IPS DF 6.9 (cell line): ENCODE measurements at regions not wholly inside any gene's neighbourhood (a gene's known extent, or its start where the extent isn't known, plus 50 kb on each side); places are given as distances from the start of the nearest gene placed in this dataset.

Experiments
- DNase-seq: peaks from one replicate; pipeline ENCODE4 v3.0.0-alpha.2; 2013; ENCODE audit warnings: low read depth, low spot score
- H3K27ac ChIP-seq: one replicate; pipeline ENCODE4 v1.5.1; 2013; ENCODE audit warnings: low read length, control low read depth
- H3K27me3 ChIP-seq: 2 replicates; pipeline ENCODE4 v1.6.1; 2013; ENCODE audit warnings: mild to moderate bottlenecking, low read length; ENCODE audit not compliant: control insufficient read depth, insufficient read depth
- H3K36me3 ChIP-seq: 2 replicates; pipeline ENCODE4 v1.6.1; 2013; ENCODE audit warnings: low read length; ENCODE audit not compliant: control insufficient read depth, insufficient read depth
- H3K4me1 ChIP-seq: 2 replicates; pipeline ENCODE4 v1.6.1; 2013; ENCODE audit warnings: low read length; ENCODE audit not compliant: control insufficient read depth, insufficient read depth
- H3K4me3 ChIP-seq: 2 replicates; pipeline ENCODE4 v1.5.1; 2013; ENCODE audit warnings: mild to moderate bottlenecking, low read length
- H3K9me3 ChIP-seq: 2 replicates; pipeline ENCODE4 v1.6.1; 2013; ENCODE audit warnings: low read length, inconsistent platforms; ENCODE audit not compliant: control insufficient read depth, insufficient read depth
- WGBS: extraction: QIAGEN DNeasy Blood & Tissue Kit; methylation state at CpG from one replicate; pipeline ENCODE4 v1.1.7; 2013; ENCODE audit warnings: mixed read lengths, missing lambda C conversion rate; ENCODE audit not compliant: insufficient read length, insufficient coverage; 5-methylcytosine and 5-hydroxymethylcytosine counted together

GRCh38 chr10:61318429-61318828, 134.8 kb downstream of the TMEM26 start:
- Histone ChIP-seq H3K4me3 (no peak overlapping the region), H3K27ac (no peak overlapping the region), H3K27me3 (no peaks in the 10 kb centered on the region), H3K36me3 (no peaks in the 10 kb centered on the region), H3K4me1 (no peaks in the 10 kb centered on the region), H3K9me3 (no peaks in the 10 kb centered on the region)
- DNase-seq: no peak

- no peaks in the 10 kb centered on the region for H3K36me3 ChIP-seq
- no peaks in the 10 kb centered on the region for H3K4me1 ChIP-seq
- H3K4me3 ChIP-seq: no peak overlapping the region
- H3K9me3 ChIP-seq: no peaks in the 10 kb centered on the region
- no peak overlapping the region for H3K27ac ChIP-seq
- no peaks in the 10 kb centered on the region for H3K27me3 ChIP-seq
- DNase-seq: no peak
These were observed 135.5 kb downstream of the TMEM26 start for GRCh38 chr10:61317706-61318105.

- no CpG with 5 or more reads among the region's 1 CpG for WGBS
- Histone ChIP-seq H3K36me3 (no peaks in the 10 kb centered on the region), H3K27me3 (no peaks in the 10 kb centered on the region), H3K4me3 (no peak overlapping the region), H3K4me1 (no peaks in the 10 kb centered on the region), H3K27ac (no peak overlapping the region), H3K9me3 (no peaks in the 10 kb centered on the region)
- DNase-seq: no peak
These were observed 136.4 kb downstream of the TMEM26 start for GRCh38 chr10:61316676-61317265.

- Histone ChIP-seq H3K9me3 (no peaks in the 10 kb centered on the region), H3K36me3 (no peaks in the 10 kb centered on the region), H3K27me3 (no peaks in the 10 kb centered on the region), H3K27ac (no peak overlapping the region), H3K4me3 (no peak overlapping the region), H3K4me1 (no peaks in the 10 kb centered on the region)
- no CpG with 5 or more reads among the region's 1 CpG for WGBS
- DNase-seq: no peak
These were observed 138.9 kb downstream of the TMEM26 start for GRCh38 chr10:61314273-61314672.

- no peaks in the 10 kb centered on the region for H3K36me3 ChIP-seq
- no peak overlapping the region for H3K27ac ChIP-seq
- no peak for DNase-seq
- no peaks in the 10 kb centered on the region for H3K4me1 ChIP-seq
- H3K9me3 ChIP-seq: no peaks in the 10 kb centered on the region
- H3K27me3 ChIP-seq: no peaks in the 10 kb centered on the region
- H3K4me3 ChIP-seq: no peak overlapping the region
These were observed 139.7 kb downstream of the TMEM26 start for GRCh38 chr10:61313460-61313859.

GRCh38 chr10:61304746-61305145, 148.4 kb downstream of the TMEM26 start:
- no peak overlapping the region for H3K4me3 ChIP-seq
- H3K36me3 ChIP-seq: no peaks in the 10 kb centered on the region
- DNase-seq: no peak
- H3K27me3 ChIP-seq: no peaks in the 10 kb centered on the region
- no peaks in the 10 kb centered on the region for H3K4me1 ChIP-seq
- no peak overlapping the region for H3K27ac ChIP-seq
- H3K9me3 ChIP-seq: no peaks in the 10 kb centered on the region
- no CpG with 5 or more reads among the region's 3 CpGs for WGBS

- Histone ChIP-seq H3K9me3 (no peaks in the 10 kb centered on the region), H3K27ac (no peak overlapping the region), H3K4me1 (no peaks in the 10 kb centered on the region), H3K4me3 (no peak overlapping the region), H3K27me3 (no peaks in the 10 kb centered on the region), H3K36me3 (no peaks in the 10 kb centered on the region)
- no peak for DNase-seq
These were observed 151.1 kb downstream of the TMEM26 start for GRCh38 chr10:61302124-61302523.

- Histone ChIP-seq H3K9me3 (no peaks in the 10 kb centered on the region), H3K27ac (no peak overlapping the region), H3K27me3 (no peaks in the 10 kb centered on the region), H3K4me1 (no peaks in the 10 kb centered on the region), H3K4me3 (no peak overlapping the region), H3K36me3 (no peaks in the 10 kb centered on the region)
- no CpG with 5 or more reads among the region's 2 CpGs for WGBS
- no peak for DNase-seq
These were observed 151.6 kb downstream of the TMEM26 start for GRCh38 chr10:61301575-61301974.

- Histone ChIP-seq H3K27me3 (no peaks in the 10 kb centered on the region), H3K4me3 (no peak overlapping the region), H3K27ac (no peak overlapping the region), H3K36me3 (no peaks in the 10 kb centered on the region), H3K9me3 (no peaks in the 10 kb centered on the region), H3K4me1 (no peaks in the 10 kb centered on the region)
- DNase-seq: no peak
- WGBS: no CpG with 5 or more reads among the region's 3 CpGs
These were observed 153.3 kb downstream of the TMEM26 start for GRCh38 chr10:61299841-61300240.

- no peaks in the 10 kb centered on the region for H3K36me3 ChIP-seq
- no peaks in the 10 kb centered on the region for H3K27me3 ChIP-seq
- no peak overlapping the region for H3K27ac ChIP-seq
- H3K4me1 ChIP-seq: no peaks in the 10 kb centered on the region
- H3K9me3 ChIP-seq: no peaks in the 10 kb centered on the region
- no peak overlapping the region for H3K4me3 ChIP-seq
- DNase-seq: no peak
- WGBS: no CpG with 5 or more reads among the region's 2 CpGs
These were observed 154.0 kb downstream of the TMEM26 start for GRCh38 chr10:61299156-61299555.

- WGBS: no CpG with 5 or more reads among the region's 3 CpGs
These were observed 155.0 kb downstream of the TMEM26 start for GRCh38 chr10:61298194-61298593.

More at GRCh38 chr10:61298194-61298593, 155.0 kb downstream of the TMEM26 start:
- H3K36me3 ChIP-seq: no peaks in the 10 kb centered on the region
- no peak for DNase-seq
- no peaks in the 10 kb centered on the region for H3K9me3 ChIP-seq
- H3K27ac ChIP-seq: no peak overlapping the region
- no peaks in the 10 kb centered on the region for H3K4me1 ChIP-seq
- no peaks in the 10 kb centered on the region for H3K27me3 ChIP-seq
- H3K4me3 ChIP-seq: no peak overlapping the region
